ENCODE measurements at regions not wholly inside any gene's neighbourhood (a gene's known extent, or its start where the extent isn't known, plus 50 kb on each side); places are given as distances from the start of the nearest gene placed in this dataset.
A peak's percentile ranks its signal among the peaks of the same experiment; 100 is the strongest.

- no peak for TF ChIP-seq CREB1 (IDR thresholded peaks at IDR 0.05; ENCODE audit: low read depth)
- TF ChIP-seq, protein P1, sequence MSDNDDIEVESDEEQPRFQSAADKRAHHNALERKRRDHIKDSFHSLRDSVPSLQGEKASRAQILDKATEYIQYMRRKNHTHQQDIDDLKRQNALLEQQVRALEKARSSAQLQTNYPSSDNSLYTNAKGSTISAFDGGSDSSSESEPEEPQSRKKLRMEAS (IDR thresholded peaks at IDR 0.05) = no peak
- no peak for TF ChIP-seq TEAD4 (IDR thresholded peaks at IDR 0.05)
- TF ChIP-seq EGR1 (IDR thresholded peaks at IDR 0.05) = no peak
- TF ChIP-seq TAF1 (IDR thresholded peaks at IDR 0.05; ENCODE audit: low read depth) = no peak
- TF ChIP-seq REST (IDR thresholded peaks at IDR 0.05; ENCODE audit: low read depth) = no peak
- TF ChIP-seq, protein P2, sequence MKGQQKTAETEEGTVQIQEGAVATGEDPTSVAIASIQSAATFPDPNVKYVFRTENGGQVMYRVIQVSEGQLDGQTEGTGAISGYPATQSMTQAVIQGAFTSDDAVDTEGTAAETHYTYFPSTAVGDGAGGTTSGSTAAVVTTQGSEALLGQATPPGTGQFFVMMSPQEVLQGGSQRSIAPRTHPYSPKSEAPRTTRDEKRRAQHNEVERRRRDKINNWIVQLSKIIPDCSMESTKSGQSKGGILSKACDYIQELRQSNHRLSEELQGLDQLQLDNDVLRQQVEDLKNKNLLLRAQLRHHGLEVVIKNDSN (IDR thresholded peaks at IDR 0.05) = no peak
- TF ChIP-seq EP300 (IDR thresholded peaks at IDR 0.05; ENCODE audit: borderline replicate concordance) = no peak
- TF ChIP-seq CEBPB (IDR thresholded peaks at IDR 0.05) = no peak
- no peak for TF ChIP-seq NFIC (IDR thresholded peaks at IDR 0.05)
- TF ChIP-seq TCF12 (IDR thresholded peaks at IDR 0.05; ENCODE audit: low read depth) = no peak
- TF ChIP-seq YY1 (IDR thresholded peaks at IDR 0.05; ENCODE audit: low read depth) = no peak
- TF ChIP-seq RAD21 (IDR thresholded peaks at IDR 0.05; ENCODE audit: low read depth) = no peak
- TF ChIP-seq FOXM1 (IDR thresholded peaks at IDR 0.05; ENCODE audit: borderline replicate concordance, low read depth) = no peak
- TF ChIP-seq ZBTB7A (IDR thresholded peaks at IDR 0.05; ENCODE audit: low read depth) = no peak
Observed at GRCh38 chr7:81473236-81473635, 296.6 kb downstream of the HGF start.

- TF ChIP-seq EP300 (IDR thresholded peaks at IDR 0.05; ENCODE audit: borderline replicate concordance) = no peak
- TF ChIP-seq RAD21 (IDR thresholded peaks at IDR 0.05; ENCODE audit: low read depth) = no peak
- TF ChIP-seq TAF1 (IDR thresholded peaks at IDR 0.05; ENCODE audit: low read depth) = no peak
Observed at GRCh38 chr7:81470724-81471379, 299.0 kb downstream of the HGF start.

DNA sequence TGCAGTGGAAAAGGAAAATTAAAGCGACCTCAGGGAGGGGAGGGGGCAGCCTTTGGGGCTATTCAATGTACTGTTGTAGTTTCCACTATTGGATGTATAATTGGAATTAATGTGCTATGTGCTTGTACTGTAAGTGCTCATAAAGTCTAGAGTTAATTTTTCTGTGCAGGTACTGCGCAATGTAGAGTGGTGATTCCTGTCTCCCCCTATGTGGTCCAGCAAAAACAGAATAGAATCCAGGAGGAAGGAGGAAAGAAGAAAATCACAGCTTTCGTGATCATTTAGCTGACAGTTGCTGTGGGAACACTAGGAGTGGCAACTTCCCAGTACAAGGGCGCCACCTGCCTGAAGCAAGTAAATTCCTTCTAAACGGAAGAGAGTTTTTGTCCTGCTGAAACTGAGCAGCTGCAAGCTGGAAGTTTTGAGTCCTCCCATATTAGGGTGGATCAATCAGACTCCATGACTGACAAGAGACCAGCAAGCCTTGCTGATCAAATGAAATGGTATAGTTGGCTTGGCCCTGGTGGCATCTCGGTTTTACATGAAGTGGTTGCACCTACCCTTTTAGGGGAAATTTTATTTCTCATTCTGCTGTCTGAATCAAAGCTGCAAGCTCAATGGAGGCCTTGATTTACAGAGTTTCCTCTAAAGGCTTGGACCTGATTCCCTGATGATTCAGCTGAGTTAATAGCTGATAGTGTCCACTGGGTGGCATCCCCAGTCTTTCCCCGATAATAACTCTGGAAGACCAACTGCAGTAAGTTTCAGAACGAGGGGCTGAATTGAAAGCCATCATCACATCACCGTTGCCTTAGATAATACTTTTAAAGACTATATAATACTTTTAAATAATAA lies 299.8 kb downstream of the HGF start:
- TF ChIP-seq RAD21 (IDR thresholded peaks at IDR 0.05; ENCODE audit: low read depth) (peak; percentile 95), REST (IDR thresholded peaks at IDR 0.05; ENCODE audit: low read depth) (no peak)

DNA sequence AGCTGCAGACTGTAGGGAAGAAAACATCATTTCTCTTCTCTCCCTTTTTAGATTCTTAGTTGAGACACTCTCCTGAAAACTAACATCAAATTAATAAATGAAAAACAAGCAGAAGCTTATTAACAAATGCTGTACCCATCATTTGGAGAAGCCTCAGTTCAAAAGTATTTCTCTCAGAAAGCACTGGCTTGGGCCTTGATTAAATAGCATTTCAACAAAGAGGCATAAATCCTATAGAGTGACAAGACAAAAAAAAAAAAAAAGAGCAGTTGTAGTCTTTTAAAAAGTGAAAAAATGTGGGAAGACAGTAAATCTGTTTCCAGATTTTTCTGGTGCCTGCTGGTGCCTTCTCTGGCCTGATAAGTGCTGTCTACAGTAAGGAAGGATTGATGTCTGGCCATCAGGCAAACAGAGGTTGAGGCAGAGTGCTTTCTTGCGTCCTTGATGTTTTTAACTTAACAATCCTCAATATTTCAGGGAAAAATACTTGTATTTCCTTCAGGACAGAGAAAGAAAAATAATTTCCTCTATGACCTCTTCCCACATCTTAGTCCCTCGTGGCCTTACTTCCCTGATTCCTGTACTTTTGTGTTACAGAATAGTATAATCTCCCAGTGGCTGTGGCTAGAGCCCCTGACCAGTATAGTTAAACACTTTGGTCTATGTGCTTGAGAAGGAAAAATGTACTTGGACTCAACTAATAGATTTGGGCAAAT lies 300.5 kb downstream of the HGF start:
- TF ChIP-seq REST (IDR thresholded peaks at IDR 0.05; ENCODE audit: low read depth) (no peak), ZBTB7A (IDR thresholded peaks at IDR 0.05; ENCODE audit: low read depth) (no peak), EP300 (IDR thresholded peaks at IDR 0.05; ENCODE audit: borderline replicate concordance) (no peak), FOXM1 (IDR thresholded peaks at IDR 0.05; ENCODE audit: borderline replicate concordance, low read depth) (no peak), TAF1 (IDR thresholded peaks at IDR 0.05; ENCODE audit: low read depth) (no peak), CREB1 (IDR thresholded peaks at IDR 0.05; ENCODE audit: low read depth) (no peak)

DNA sequence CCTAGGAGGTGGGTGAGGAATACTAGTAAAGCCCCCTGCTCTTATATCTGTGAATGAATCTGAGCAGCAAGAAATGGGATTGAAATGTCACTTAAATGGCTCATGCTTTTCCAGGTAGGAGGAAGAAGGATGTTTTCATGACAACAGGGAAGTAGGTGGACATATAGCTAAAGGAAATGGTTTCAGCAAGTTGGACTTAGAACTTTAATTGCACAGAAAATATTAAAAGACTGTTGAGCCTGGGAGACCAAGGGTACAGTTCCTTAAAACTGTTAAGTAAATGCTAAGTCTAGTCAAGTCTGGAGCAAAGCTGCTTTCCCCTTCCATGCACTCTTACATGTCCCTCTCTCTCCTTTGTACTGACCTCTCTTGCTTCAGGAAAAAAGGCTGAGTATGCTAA lies 301.3 kb downstream of the HGF start:
- TF ChIP-seq YY1 (IDR thresholded peaks at IDR 0.05; ENCODE audit: low read depth) = no peak
- no peak for TF ChIP-seq FOXM1 (IDR thresholded peaks at IDR 0.05; ENCODE audit: borderline replicate concordance, low read depth)
- TF ChIP-seq ZBTB7A (IDR thresholded peaks at IDR 0.05; ENCODE audit: low read depth) = no peak
- TF ChIP-seq EGR1 (IDR thresholded peaks at IDR 0.05) = no peak
- TF ChIP-seq NFIC (IDR thresholded peaks at IDR 0.05) = no peak
- no peak for TF ChIP-seq RAD21 (IDR thresholded peaks at IDR 0.05; ENCODE audit: low read depth)
- no peak for TF ChIP-seq EP300 (IDR thresholded peaks at IDR 0.05; ENCODE audit: borderline replicate concordance)
- TF ChIP-seq, protein P2 (IDR thresholded peaks at IDR 0.05) = no peak

All from Ishikawa (cell line).